OCI-LY7 (cell line): ENCODE measurements at regions not wholly inside any gene's neighbourhood (a gene's known extent, or its start where the extent isn't known, plus 50 kb on each side); places are given as distances from the start of the nearest gene placed in this dataset.

Source experiments
- CTCF ChIP-seq: fragments of 200-600 bp; sonication (generic); conservative IDR thresholded peaks from 2 replicates; pipeline ENCODE4 v1.5.1; 2014; ENCODE audit warnings: mild to moderate bottlenecking, antibody characterized with exemption, low read length, moderate library complexity, mixed read lengths
- EZH2phosphoT487 ChIP-seq: fragments of 200-600 bp; sonication (generic); IDR thresholded peaks from 2 replicates; pipeline ENCODE4 v1.6.1; 2018; ENCODE audit warnings: low read depth, borderline replicate concordance, mild to moderate bottlenecking, mixed run types, antibody characterized with exemption, low read length, moderate library complexity, mixed read lengths

- no peak for TF ChIP-seq CTCF
- TF ChIP-seq EZH2phosphoT487: no peak
Measured at GRCh38 chrY:18884748-18885147, 111.2 kb upstream of the HSFY2 start.
